A673 (cell line): ENCODE measurements at regions not wholly inside any gene's neighbourhood (a gene's known extent, or its start where the extent isn't known, plus 50 kb on each side); places are given as distances from the start of the nearest gene placed in this dataset.

Source experiments
- EZH2 ChIP-seq: fragments of 200-600 bp; sonication (generic); IDR thresholded peaks from 2 replicates; pipeline ENCODE4 v1.6.1; 2017; ENCODE audit warnings: borderline replicate concordance, low read depth, mild to moderate bottlenecking, mixed read lengths, antibody characterized with exemption, low read length; ENCODE audit not compliant: poor library complexity, severe bottlenecking
- TF ChIP-seq, protein P1 (sequence below): fragments of 300-800, 200-600 bp; sonication (generic); conservative IDR thresholded peaks from 2 replicates; pipeline ENCODE4 v1.5.1; 2017; ENCODE audit warnings: low read depth, mild to moderate bottlenecking, antibody characterized with exemption, low read length, moderate library complexity, mixed read lengths

DNA sequence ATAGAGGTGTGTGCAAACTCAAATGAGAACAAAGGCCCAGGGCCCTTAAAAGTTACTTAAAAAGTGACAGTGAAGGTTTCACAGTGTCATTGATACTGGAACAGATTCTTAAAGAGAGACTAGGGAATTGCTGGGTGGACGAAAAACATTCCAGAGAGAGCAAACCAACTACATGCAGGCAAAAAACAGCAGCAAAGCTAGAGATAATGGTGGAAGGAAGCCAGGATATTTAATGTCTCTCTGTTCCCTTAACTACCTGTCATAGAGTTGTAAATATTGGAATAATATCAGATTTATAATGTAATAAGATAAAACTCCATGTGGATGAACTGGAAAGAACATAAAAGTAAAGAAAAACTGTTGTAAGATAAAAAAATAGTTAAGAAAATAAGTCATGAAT lies 508.6 kb downstream of the TAF11L14 start:
- TF ChIP-seq EZH2: no peak
- TF ChIP-seq, protein P1, sequence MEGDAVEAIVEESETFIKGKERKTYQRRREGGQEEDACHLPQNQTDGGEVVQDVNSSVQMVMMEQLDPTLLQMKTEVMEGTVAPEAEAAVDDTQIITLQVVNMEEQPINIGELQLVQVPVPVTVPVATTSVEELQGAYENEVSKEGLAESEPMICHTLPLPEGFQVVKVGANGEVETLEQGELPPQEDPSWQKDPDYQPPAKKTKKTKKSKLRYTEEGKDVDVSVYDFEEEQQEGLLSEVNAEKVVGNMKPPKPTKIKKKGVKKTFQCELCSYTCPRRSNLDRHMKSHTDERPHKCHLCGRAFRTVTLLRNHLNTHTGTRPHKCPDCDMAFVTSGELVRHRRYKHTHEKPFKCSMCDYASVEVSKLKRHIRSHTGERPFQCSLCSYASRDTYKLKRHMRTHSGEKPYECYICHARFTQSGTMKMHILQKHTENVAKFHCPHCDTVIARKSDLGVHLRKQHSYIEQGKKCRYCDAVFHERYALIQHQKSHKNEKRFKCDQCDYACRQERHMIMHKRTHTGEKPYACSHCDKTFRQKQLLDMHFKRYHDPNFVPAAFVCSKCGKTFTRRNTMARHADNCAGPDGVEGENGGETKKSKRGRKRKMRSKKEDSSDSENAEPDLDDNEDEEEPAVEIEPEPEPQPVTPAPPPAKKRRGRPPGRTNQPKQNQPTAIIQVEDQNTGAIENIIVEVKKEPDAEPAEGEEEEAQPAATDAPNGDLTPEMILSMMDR: no peak
